DOHH2 (cell line): ENCODE measurements at regions not wholly inside any gene's neighbourhood (a gene's known extent, or its start where the extent isn't known, plus 50 kb on each side); places are given as distances from the start of the nearest gene placed in this dataset.

Experiments used
- H3F3A ChIP-seq: fragments of 200-600 bp; sonication (generic), shearing (Covaris generic); 2 replicates; pipeline ENCODE4 v1.6.0; 2016; ENCODE audit warnings: antibody characterized with exemption, mild to moderate bottlenecking; ENCODE audit not compliant: control insufficient read depth, insufficient read depth
- H3K27ac ChIP-seq: fragments of 200-600 bp; sonication (generic); 2 replicates; pipeline ENCODE4 v1.5.1; 2014; ENCODE audit warnings: low read depth, mild to moderate bottlenecking, low read length, moderate library complexity
- H3K27me3 ChIP-seq: fragments of 200-600 bp; sonication (generic); 2 replicates; pipeline ENCODE4 v1.6.1; 2014; ENCODE audit warnings: mild to moderate bottlenecking, low read length, mixed read lengths; ENCODE audit not compliant: control insufficient read depth
- H3K36me3 ChIP-seq: fragments of 200-600 bp; sonication (generic); 2 replicates; pipeline ENCODE4 v1.6.1; 2014; ENCODE audit warnings: mild to moderate bottlenecking, low read length, moderate library complexity, mixed read lengths; ENCODE audit not compliant: control insufficient read depth
- H3K4me1 ChIP-seq: fragments of 200-600 bp; sonication (generic); 2 replicates; pipeline ENCODE4 v1.6.1; 2014; ENCODE audit warnings: mild to moderate bottlenecking, low read length, mixed read lengths; ENCODE audit not compliant: control insufficient read depth
- H3K4me2 ChIP-seq: fragments of 200-600 bp; sonication (generic); 2 replicates; pipeline ENCODE4 v1.6.0; 2014; ENCODE audit warnings: mild to moderate bottlenecking, low read length, moderate library complexity
- H3K4me3 ChIP-seq: fragments of 200-600 bp; sonication (generic); 2 replicates; pipeline ENCODE4 v1.5.1; 2014; ENCODE audit warnings: mild to moderate bottlenecking, low read length, mixed read lengths
- H3K79me2 ChIP-seq: fragments of 200-600 bp; sonication (generic); 2 replicates; pipeline ENCODE4 v1.6.1; 2014; ENCODE audit warnings: mild to moderate bottlenecking, low read length, mixed read lengths; ENCODE audit not compliant: control insufficient read depth
- H3K9me2 ChIP-seq: fragments of 200-600 bp; sonication (generic); replicated peaks from 2 replicates; pipeline ENCODE4 v1.6.1; 2014; ENCODE audit warnings: mild to moderate bottlenecking, low read length, mixed read lengths; ENCODE audit not compliant: control insufficient read depth
- H3K9me3 ChIP-seq: fragments of 200-600 bp; sonication (generic); 2 replicates; pipeline ENCODE4 v1.6.1; 2014; ENCODE audit warnings: antibody characterized with exemption, low read length, mixed read lengths; ENCODE audit not compliant: control insufficient read depth, insufficient read depth
- H4K20me1 ChIP-seq: fragments of 200-600 bp; sonication (generic); 2 replicates; pipeline ENCODE4 v1.6.0; 2014; ENCODE audit warnings: low read depth, mild to moderate bottlenecking, antibody characterized with exemption, low read length, moderate library complexity; ENCODE audit not compliant: control insufficient read depth, insufficient read depth
- CTCF ChIP-seq: fragments of 200-600 bp; sonication (generic); IDR thresholded peaks from one replicate; pipeline ENCODE4 v1.5.1; 2014; ENCODE audit warnings: antibody characterized with exemption, mild to moderate bottlenecking, low read depth, low read length; ENCODE audit not compliant: poor library complexity, severe bottlenecking
- EZH2phosphoT487 ChIP-seq: fragments of 200-600 bp; sonication (generic); IDR thresholded peaks from 2 replicates; pipeline ENCODE4 v1.6.1; 2017; ENCODE audit warnings: borderline replicate concordance, mild to moderate bottlenecking, antibody characterized with exemption, low read length, moderate library complexity, mixed read lengths

- Histone ChIP-seq H3K27ac (no peak overlapping the region), H3K4me2 (no peak overlapping the region), H3K4me1 (no peaks in the 10 kb centered on the region), H3K9me3 (no peaks in the 10 kb centered on the region), H3K4me3 (no peak overlapping the region), H3K9me2 (no peaks in the 10 kb centered on the region), H4K20me1 (no peaks in the 10 kb centered on the region), H3K79me2 (no peaks in the 10 kb centered on the region), H3K36me3 (no peaks in the 10 kb centered on the region), H3K27me3 (no peaks in the 10 kb centered on the region), H3F3A (no peaks in the 10 kb centered on the region)
- TF ChIP-seq CTCF (no peak), EZH2phosphoT487 (no peak)
Observed at GRCh38 chr15:91384189-91384730, 284.2 kb downstream of the SV2B start.

GRCh38 chr15:91385311-91385710 lies 285.3 kb downstream of the SV2B start:
- Histone ChIP-seq H3K4me3 (no peak overlapping the region), H3K4me2 (no peak overlapping the region)
- TF ChIP-seq EZH2phosphoT487 (no peak), CTCF (no peak)

GRCh38 chr15:91393186-91393585 lies 293.1 kb downstream of the SV2B start:
- TF ChIP-seq EZH2phosphoT487 (no peak), CTCF (no peak)
- H3K9me2 ChIP-seq, result no peaks in the 10 kb centered on the region
- H4K20me1 ChIP-seq, result no peaks in the 10 kb centered on the region
- no peak overlapping the region for H3K4me3 ChIP-seq
- H3K27me3 ChIP-seq, result no peaks in the 10 kb centered on the region
- H3F3A ChIP-seq, result no peaks in the 10 kb centered on the region
- no peaks in the 10 kb centered on the region for H3K36me3 ChIP-seq
- H3K79me2 ChIP-seq, result no peaks in the 10 kb centered on the region
- no peaks in the 10 kb centered on the region for H3K9me3 ChIP-seq
- no peak overlapping the region for H3K27ac ChIP-seq
- no peaks in the 10 kb centered on the region for H3K4me1 ChIP-seq
- H3K4me2 ChIP-seq, result no peak overlapping the region

More at GRCh38 chr15:91385311-91385710, 285.3 kb downstream of the SV2B start:
- Histone ChIP-seq H4K20me1 (no peaks in the 10 kb centered on the region), H3K27me3 (no peaks in the 10 kb centered on the region), H3K9me2 (no peaks in the 10 kb centered on the region), H3K9me3 (no peaks in the 10 kb centered on the region), H3K27ac (no peak overlapping the region), H3F3A (no peaks in the 10 kb centered on the region), H3K4me1 (no peaks in the 10 kb centered on the region), H3K79me2 (no peaks in the 10 kb centered on the region), H3K36me3 (no peaks in the 10 kb centered on the region)
